ENCODE measurements at regions not wholly inside any gene's neighbourhood (a gene's known extent, or its start where the extent isn't known, plus 50 kb on each side); places are given as distances from the start of the nearest gene placed in this dataset.
"Not testable (repeated sequence)": the region's sequence is repeated elsewhere in the genome, so short reads cannot be mapped to it uniquely, and the experiment has no call there.

GRCh38 chr17:34068571-34068970, 186.5 kb upstream of the CCL2 start:
- no peak for DNase-seq (ENCODE audit: low spot score)
- intact Hi-C loops (cut with DNase I): no loop called here

- DNase-seq (ENCODE audit: low spot score): no peak
- intact Hi-C loops (cut with DNase I): no loop called here
Observed at GRCh38 chr17:34070712-34071111, 184.4 kb upstream of the CCL2 start.

- intact Hi-C loops (cut with DNase I): no loop called here
- no peak for DNase-seq (ENCODE audit: low spot score)
Observed at GRCh38 chr17:34071886-34072420, 183.1 kb upstream of the CCL2 start.

- intact Hi-C loops (cut with DNase I): no loop called here
- DNase-seq (ENCODE audit: low spot score): no peak
Observed at GRCh38 chr17:34075076-34075475, 180.0 kb upstream of the CCL2 start.

GRCh38 chr17:34076743-34077631, 178.1 kb upstream of the CCL2 start:
- intact Hi-C loops (cut with DNase I): no loop called here
- no peak for DNase-seq (ENCODE audit: low spot score)

- intact Hi-C loops (cut with DNase I): no loop called here
- no peak for DNase-seq (ENCODE audit: low spot score)
Observed at GRCh38 chr17:34081269-34081668, 173.8 kb upstream of the CCL2 start.

- DNase-seq (ENCODE audit: low spot score): no peak
- intact Hi-C loops (cut with DNase I): no loop called here
Observed at GRCh38 chr17:34082404-34082803, 172.7 kb upstream of the CCL2 start.

- intact Hi-C loops (cut with DNase I); DNase-seq (ENCODE audit: low spot score): not testable (repeated sequence)
Observed at GRCh38 chr17:34089042-34089441, 166.0 kb upstream of the CCL2 start.

GRCh38 chr17:34090593-34090992, 164.5 kb upstream of the CCL2 start:
- no peak for DNase-seq (ENCODE audit: low spot score)
- intact Hi-C loops (cut with DNase I): no loop called here

- no peak for DNase-seq (ENCODE audit: low spot score)
- intact Hi-C loops (cut with DNase I): no loop called here
Observed at GRCh38 chr17:34091975-34092374, 163.1 kb upstream of the CCL2 start.

- DNase-seq (ENCODE audit: low spot score): no peak
- intact Hi-C loops (cut with DNase I): no loop called here
Observed at GRCh38 chr17:34095106-34095505, 160.0 kb upstream of the CCL2 start.

- DNase-seq (ENCODE audit: low spot score): no peak
- intact Hi-C loops (cut with DNase I): no loop called here
Observed at GRCh38 chr17:34098699-34099098, 156.4 kb upstream of the CCL2 start.

GRCh38 chr17:34099859-34100515, 155.1 kb upstream of the CCL2 start:
- intact Hi-C loops (cut with DNase I): no loop called here

GRCh38 chr17:34107019-34107418, 148.1 kb upstream of the CCL2 start:
- intact Hi-C loops (cut with DNase I): no loop called here
- DNase-seq (ENCODE audit: low spot score): no peak

More at GRCh38 chr17:34099859-34100515, 155.1 kb upstream of the CCL2 start:
- DNase-seq (ENCODE audit: low spot score): no peak

GRCh38 chr17:34110315-34110714, 144.8 kb upstream of the CCL2 start:
- intact Hi-C loops (cut with DNase I): no loop called here
- no peak for DNase-seq (ENCODE audit: low spot score)

- intact Hi-C loops (cut with DNase I): no loop called here
- DNase-seq (ENCODE audit: low spot score): no peak
Observed at GRCh38 chr17:34113089-34113488, 142.0 kb upstream of the CCL2 start.

- intact Hi-C loops (cut with DNase I): no loop called here
- no peak for DNase-seq (ENCODE audit: low spot score)
Observed at GRCh38 chr17:34114174-34114573, 140.9 kb upstream of the CCL2 start.

- intact Hi-C loops (cut with DNase I): no loop called here
- no peak for DNase-seq (ENCODE audit: low spot score)
Observed at GRCh38 chr17:34116306-34116705, 138.8 kb upstream of the CCL2 start.

- intact Hi-C loops (cut with DNase I): no loop called here
- DNase-seq (ENCODE audit: low spot score): no peak
Observed at GRCh38 chr17:34117332-34117731, 137.8 kb upstream of the CCL2 start.

- intact Hi-C loops (cut with DNase I): no loop called here
- DNase-seq (ENCODE audit: low spot score): no peak
Observed at GRCh38 chr17:34117811-34118210, 137.3 kb upstream of the CCL2 start.

- intact Hi-C loops (cut with DNase I): no loop called here
- DNase-seq (ENCODE audit: low spot score): no peak
Observed at GRCh38 chr17:34118564-34118963, 136.5 kb upstream of the CCL2 start.
